RWPE2 (cell line): ENCODE measurements at regions not wholly inside any gene's neighbourhood (a gene's known extent, or its start where the extent isn't known, plus 50 kb on each side); places are given as distances from the start of the nearest gene placed in this dataset.

Source experiments
- ATAC-seq: fragments of 200-7000 bp; cut with Tn5 transposase; 3 replicates; pipeline ENCODE4 v1.9.1; 2021; ENCODE audit warnings: low read depth
- DNase-seq: peaks from one replicate; pipeline ENCODE4 v3.0.0-alpha.2; 2020; ENCODE audit warnings: low spot score
- H3K27ac ChIP-seq: fragments of 450-650 bp; 2 replicates; pipeline ENCODE4 v1.5.1; 2017; ENCODE audit warnings: mild to moderate bottlenecking; ENCODE audit not compliant: poor library complexity, severe bottlenecking
- H3K27me3 ChIP-seq: fragments of 250-450 bp; sonication (Bioruptor Pico); 2 replicates; pipeline ENCODE4 v1.5.1; 2021; ENCODE audit warnings: mild to moderate bottlenecking, moderate library complexity; ENCODE audit not compliant: insufficient read depth, poor library complexity, severe bottlenecking
- H3K36me3 ChIP-seq: fragments of 250-450 bp; sonication (Bioruptor Pico); 2 replicates; pipeline ENCODE4 v1.5.1; 2020; ENCODE audit warnings: low read depth, mild to moderate bottlenecking, moderate library complexity
- H3K4me1 ChIP-seq: fragments of 250-450 bp; sonication (Bioruptor Pico); 2 replicates; pipeline ENCODE4 v1.5.1; 2021; ENCODE audit warnings: mild to moderate bottlenecking, moderate library complexity; ENCODE audit not compliant: insufficient read depth, poor library complexity, severe bottlenecking
- H3K4me3 ChIP-seq: fragments of 250-450 bp; sonication (Bioruptor Pico); 2 replicates; pipeline ENCODE4 v1.5.1; 2021; ENCODE audit warnings: mild to moderate bottlenecking, moderate library complexity; ENCODE audit not compliant: severe bottlenecking
- H3K9me3 ChIP-seq: fragments of 250-450 bp; sonication (Bioruptor Pico); 2 replicates; pipeline ENCODE4 v1.5.1; 2021; ENCODE audit warnings: mild to moderate bottlenecking, moderate library complexity; ENCODE audit not compliant: severe bottlenecking
- CTCF ChIP-seq: fragments of 450-650 bp; IDR thresholded peaks from one replicate; pipeline ENCODE4 v1.5.1; 2017; ENCODE audit warnings: mild to moderate bottlenecking, moderate library complexity; ENCODE audit not compliant: poor library complexity, severe bottlenecking

GRCh38 chr11:47914743-47915142, 65.6 kb upstream of the PTPRJ start:
- no peak for TF ChIP-seq CTCF
- H3K4me1 ChIP-seq = no peaks in the 10 kb centered on the region
- no peaks in the 10 kb centered on the region for H3K9me3 ChIP-seq
- H3K4me3 ChIP-seq = no peak overlapping the region
- H3K36me3 ChIP-seq = no peaks in the 10 kb centered on the region
- H3K27ac ChIP-seq = no peak overlapping the region
- no peak for DNase-seq
- no peak for ATAC-seq
- H3K27me3 ChIP-seq = no peaks in the 10 kb centered on the region

GRCh38 chr11:47913529-47914244, 65.5 kb upstream of the NUP160 start:
- ATAC-seq (no peak; the same call in 2 of the 3 replicates), DNase-seq (no peak)
- Histone ChIP-seq H3K4me1 (no peaks in the 10 kb centered on the region), H3K4me3 (no peak overlapping the region), H3K9me3 (no peaks in the 10 kb centered on the region), H3K27ac (no peak overlapping the region), H3K27me3 (no peaks in the 10 kb centered on the region), H3K36me3 (no peaks in the 10 kb centered on the region)
- no peak for TF ChIP-seq CTCF

- Histone ChIP-seq H3K4me1 (no peaks in the 10 kb centered on the region), H3K27ac (no peak overlapping the region)
- no peak for TF ChIP-seq CTCF
These were observed 64.8 kb upstream of the NUP160 start for GRCh38 chr11:47912843-47913437.

GRCh38 chr11:47911149-47911548, 63.0 kb upstream of the NUP160 start:
- H3K27ac ChIP-seq = no peak overlapping the region
- no peaks in the 10 kb centered on the region for H3K36me3 ChIP-seq
- no peak for TF ChIP-seq CTCF
- no peak for DNase-seq
- no peaks in the 10 kb centered on the region for H3K27me3 ChIP-seq
- H3K4me3 ChIP-seq = no peak overlapping the region
- H3K4me1 ChIP-seq = no peaks in the 10 kb centered on the region
- H3K9me3 ChIP-seq = no peaks in the 10 kb centered on the region
- ATAC-seq = no peak

More at GRCh38 chr11:47912843-47913437, 64.8 kb upstream of the NUP160 start:
- Histone ChIP-seq H3K27me3 (no peaks in the 10 kb centered on the region), H3K9me3 (no peaks in the 10 kb centered on the region), H3K4me3 (no peak overlapping the region), H3K36me3 (no peaks in the 10 kb centered on the region)
- DNase-seq (no peak), ATAC-seq (no peak)

GRCh38 chr11:47908198-47908597, 60.0 kb upstream of the NUP160 start:
- H3K4me3 ChIP-seq = no peak overlapping the region

More at GRCh38 chr11:47908198-47908597, 60.0 kb upstream of the NUP160 start:
- Histone ChIP-seq H3K4me1 (no peaks in the 10 kb centered on the region), H3K27ac (no peak overlapping the region), H3K9me3 (no peaks in the 10 kb centered on the region), H3K27me3 (no peaks in the 10 kb centered on the region), H3K36me3 (no peaks in the 10 kb centered on the region)
- TF ChIP-seq CTCF = no peak
- DNase-seq (no peak), ATAC-seq (peak; percentile 19; the same call in 1 of the 3 replicates)
